Activated CD8-positive, alpha-beta T cell treated with anti-CD3 and anti-CD28 coated beads for 36 hours (primary cell): ENCODE measurements at regions not wholly inside any gene's neighbourhood (a gene's known extent, or its start where the extent isn't known, plus 50 kb on each side); places are given as distances from the start of the nearest gene placed in this dataset.

ENCODE experiments used
- ATAC-seq: fragments of 200-7000 bp; cut with Tn5 transposase; one replicate; pipeline ENCODE4 v1.10.0; 2021; ENCODE audit warnings: mild to moderate bottlenecking, moderate library complexity
- CTCF ChIA-PET: fragments of 350-600 bp; sonication (Branson Sonifier 250); formaldehyde crosslinking; loops from one replicate; lab custom pipeline; 2021; ENCODE audit warnings: antibody characterized with exemption; lab: Charles Lee
- POLR2A ChIA-PET: fragments of 350-600 bp; sonication (Branson Sonifier 250); formaldehyde crosslinking; loops from one replicate; lab custom pipeline; 2021; ENCODE audit warnings: antibody characterized with exemption; lab: Charles Lee
- DNase-seq: peaks from one replicate; pipeline ENCODE4 v3.0.0-alpha.2; 2020
- H3K27ac Mint-ChIP-seq: one replicate; pipeline ENCODE4 v1.8.0; 2021; ENCODE audit warnings: mild to moderate bottlenecking, mixed read lengths
- H3K27me3 Mint-ChIP-seq: one replicate; pipeline ENCODE4 v1.8.0; 2021; ENCODE audit warnings: mixed read lengths
- H3K36me3 Mint-ChIP-seq: one replicate; pipeline ENCODE4 v1.8.0; 2021; ENCODE audit warnings: low read depth, mixed read lengths
- H3K4me1 Mint-ChIP-seq: one replicate; pipeline ENCODE4 v1.8.0; 2021; ENCODE audit warnings: low read depth, mixed read lengths
- H3K4me3 Mint-ChIP-seq: one replicate; pipeline ENCODE4 v1.8.0; 2021; ENCODE audit warnings: mild to moderate bottlenecking, moderate library complexity, mixed read lengths
- H3K9me3 Mint-ChIP-seq: one replicate; pipeline ENCODE4 v1.8.0; 2021; ENCODE audit warnings: mixed read lengths
- CTCF ChIP-seq: fragments of 200-600 bp; IDR thresholded peaks from one replicate; pipeline ENCODE4 v1.8.0; 2022; ENCODE audit warnings: antibody characterized with exemption, mild to moderate bottlenecking
- intact Hi-C: fragments of 100-400 bp; cut with micrococcal nuclease; formaldehyde crosslinking; loops from one replicate; pipeline ENCODE4 v1.10.0; 2022

GRCh38 chr2:144147356-144147755, 372.6 kb downstream of the ZEB2 start:
- Mint-ChIP-seq H3K4me1 (no peaks in the 10 kb centered on the region), H3K27me3 (no peaks in the 10 kb centered on the region), H3K4me3 (no peak overlapping the region), H3K27ac (no peak overlapping the region), H3K36me3 (peaks cover 10% of the 10 kb centered on the region), H3K9me3 (no peaks in the 10 kb centered on the region)
- no peak for ATAC-seq
- intact Hi-C loops = no loop called here
- no peak for DNase-seq
- CTCF ChIA-PET = no interaction called here
- no peak for TF ChIP-seq CTCF
- POLR2A ChIA-PET = no interaction called here

- H3K36me3 Mint-ChIP-seq = peaks cover 14% of the 10 kb centered on the region
- ChIA-PET POLR2A (no interaction called here), CTCF (no interaction called here)
- no peak overlapping the region for H3K27ac Mint-ChIP-seq
- H3K4me1 Mint-ChIP-seq = no peaks in the 10 kb centered on the region
- DNase-seq (no peak), ATAC-seq (no peak)
- H3K4me3 Mint-ChIP-seq = no peak overlapping the region
- intact Hi-C loops = no loop called here
- H3K27me3 Mint-ChIP-seq = no peaks in the 10 kb centered on the region
- no peaks in the 10 kb centered on the region for H3K9me3 Mint-ChIP-seq
- TF ChIP-seq CTCF = no peak
Observed at GRCh38 chr2:144146876-144147275, 373.0 kb downstream of the ZEB2 start.

- H3K36me3 Mint-ChIP-seq = peaks cover 19% of the 10 kb centered on the region
- no peak overlapping the region for H3K27ac Mint-ChIP-seq
- no peak overlapping the region for H3K4me3 Mint-ChIP-seq
- ATAC-seq = no peak
- no peaks in the 10 kb centered on the region for H3K27me3 Mint-ChIP-seq
- intact Hi-C loops = no loop called here
- no peak for DNase-seq
- H3K9me3 Mint-ChIP-seq = no peaks in the 10 kb centered on the region
- ChIA-PET POLR2A (no interaction called here), CTCF (no interaction called here)
- no peak for TF ChIP-seq CTCF
- H3K4me1 Mint-ChIP-seq = no peaks in the 10 kb centered on the region
Observed at GRCh38 chr2:144146076-144146475, 373.8 kb downstream of the ZEB2 start.

GRCh38 chr2:144143294-144144151, 376.4 kb downstream of the ZEB2 start:
- DNase-seq (no peak), ATAC-seq (no peak)
- no peaks in the 10 kb centered on the region for H3K9me3 Mint-ChIP-seq
- ChIA-PET CTCF (no interaction called here), POLR2A (no interaction called here)
- no peak overlapping the region for H3K4me3 Mint-ChIP-seq
- TF ChIP-seq CTCF = no peak
- H3K4me1 Mint-ChIP-seq = no peaks in the 10 kb centered on the region
- H3K27me3 Mint-ChIP-seq = no peaks in the 10 kb centered on the region
- H3K27ac Mint-ChIP-seq = no peak overlapping the region
- peaks cover 26% of the 10 kb centered on the region for H3K36me3 Mint-ChIP-seq
- intact Hi-C loops = no loop called here

- DNase-seq (no peak), ATAC-seq (no peak)
- intact Hi-C loops = no loop called here
- Mint-ChIP-seq H3K4me1 (no peaks in the 10 kb centered on the region), H3K27ac (no peak overlapping the region), H3K36me3 (peaks cover 30% of the 10 kb centered on the region), H3K27me3 (no peaks in the 10 kb centered on the region), H3K9me3 (no peaks in the 10 kb centered on the region), H3K4me3 (no peak overlapping the region)
- TF ChIP-seq CTCF = no peak
- ChIA-PET POLR2A (no interaction called here), CTCF (no interaction called here)
Observed at GRCh38 chr2:144140891-144141290, 379.0 kb downstream of the ZEB2 start.
